ENCODE measurements at regions not wholly inside any gene's neighbourhood (a gene's known extent, or its start where the extent isn't known, plus 50 kb on each side); places are given as distances from the start of the nearest gene placed in this dataset.
"Not testable (repeated sequence)": the region's sequence is repeated elsewhere in the genome, so short reads cannot be mapped to it uniquely, and the experiment has no call there.

- TF ChIP-seq CTCF, POLR2A, EP300 (IDR thresholded peaks at IDR 0.05): not testable (repeated sequence)
Measured at GRCh38 chr2:95663471-95664441, 72.0 kb downstream of the TRIM43 start.
